ENCODE measurements at regions not wholly inside any gene's neighbourhood (a gene's known extent, or its start where the extent isn't known, plus 50 kb on each side); places are given as distances from the start of the nearest gene placed in this dataset.
A peak's percentile ranks its signal among the peaks of the same experiment; 100 is the strongest.

- Histone ChIP-seq H3K27ac (ENCODE audit: extremely low read depth, low read depth, low read length) (no peak overlapping the region), H3K4me1 (ENCODE audit: control insufficient read depth, insufficient read depth, low read length) (no peaks in the 10 kb centered on the region), H3K4me3 (ENCODE audit: low read depth, low read length) (no peak overlapping the region), H3K9me3 (ENCODE audit: control insufficient read depth, insufficient read depth, low read depth, low read length) (no peaks in the 10 kb centered on the region), H3K36me3 (ENCODE audit: control insufficient read depth in 2 of 2, insufficient read depth in 1 of 2, low read length in 2 of 2) (no peaks in the 10 kb centered on the region; a peak in 1 of 3 replicates)
- ChIA-PET CTCF (interaction anchor here (0.6 kb wide), 1 partner anchor 80 kb away, joined by 3 read pairs; no protein-coding TSS in a partner anchor), POLR2A (no interaction called here)
- TF ChIP-seq SP7 (tag by site-specific recombination; IDR thresholded peaks at IDR 0.05) (no peak), YY2 (tag by site-specific recombination; IDR thresholded peaks at IDR 0.05) (no peak), ATF2 (tag by site-specific recombination; IDR thresholded peaks at IDR 0.05; ENCODE audit: low read depth) (0 out of 2 replicates have a peak, but pooled peaks have one; percentile 12)
Measured at GRCh38 chr12:107493666-107494065, 191.9 kb upstream of the PWP1 start.

DNA sequence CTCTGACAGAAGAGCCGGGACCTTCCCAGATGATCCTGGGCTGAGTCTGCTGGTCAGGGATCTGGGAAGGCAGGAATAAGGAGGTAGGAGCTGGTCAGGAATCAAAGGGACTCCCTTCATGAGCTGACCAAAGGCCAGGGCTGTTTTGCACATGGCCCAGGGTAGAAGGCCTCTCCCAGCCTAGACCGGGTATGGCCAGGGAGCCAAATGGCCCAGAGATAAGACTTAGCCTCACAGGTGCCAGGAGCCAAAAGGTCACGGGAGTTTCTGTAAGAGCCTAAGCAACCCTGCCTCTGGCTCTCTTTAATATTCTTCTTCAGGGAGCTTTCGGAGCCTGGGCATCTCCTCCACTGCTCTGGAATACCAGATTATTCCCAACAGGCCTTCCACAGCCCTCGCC, 191.3 kb upstream of the PWP1 start:
- Histone ChIP-seq H3K4me1 (ENCODE audit: control insufficient read depth, insufficient read depth, low read length) (no peaks in the 10 kb centered on the region), H3K9me3 (ENCODE audit: control insufficient read depth, insufficient read depth, low read depth, low read length) (no peaks in the 10 kb centered on the region), H3K4me3 (ENCODE audit: low read depth, low read length) (no peak overlapping the region), H3K27ac (ENCODE audit: extremely low read depth, low read depth, low read length) (no peak overlapping the region), H3K36me3 (ENCODE audit: control insufficient read depth in 2 of 2, insufficient read depth in 1 of 2, low read length in 2 of 2) (no peaks in the 10 kb centered on the region; a peak in 1 of 3 replicates)
- ChIA-PET CTCF (interaction anchor here (0.6 kb wide), 1 partner anchor 679 kb away, joined by 3 read pairs; no protein-coding TSS in a partner anchor), POLR2A (no interaction called here)
- no peak for TF ChIP-seq ZNF223 (tag by site-specific recombination; IDR thresholded peaks at IDR 0.05)
- TF ChIP-seq ZNF354C (tag by site-specific recombination; IDR thresholded peaks at IDR 0.05; ENCODE audit: borderline replicate concordance, low read depth): no peak
- no peak for TF ChIP-seq HOXA7 (CRISPR knock-in tag; IDR thresholded peaks at IDR 0.05; ENCODE audit: borderline replicate concordance)
- no peak for TF ChIP-seq ZNF416 (tag by site-specific recombination; IDR thresholded peaks at IDR 0.05)
- no peak for TF ChIP-seq ZBTB7A (tag by site-specific recombination; IDR thresholded peaks at IDR 0.05; ENCODE audit: low read depth)
- TF ChIP-seq SALL2 (tag by site-specific recombination; IDR thresholded peaks at IDR 0.05; ENCODE audit: borderline replicate concordance): no peak
- TF ChIP-seq ZBTB17 (tag by site-specific recombination; IDR thresholded peaks at IDR 0.05): no peak
- no peak for TF ChIP-seq PRDM2 (tag by site-specific recombination; IDR thresholded peaks at IDR 0.05; ENCODE audit: borderline replicate concordance)
- no peak for TF ChIP-seq ZNF175 (tag by site-specific recombination; IDR thresholded peaks at IDR 0.05)
- no peak for TF ChIP-seq KLF16 (tag by site-specific recombination; IDR thresholded peaks at IDR 0.05)
- TF ChIP-seq OSR2 (tag by site-specific recombination; IDR thresholded peaks at IDR 0.05): no peak
- no peak for TF ChIP-seq ZNF2 (tag by site-specific recombination; IDR thresholded peaks at IDR 0.05)
- no peak for TF ChIP-seq ZNF488 (tag by site-specific recombination; IDR thresholded peaks at IDR 0.05)
- no peak for TF ChIP-seq ZBTB48 (tag by site-specific recombination; IDR thresholded peaks at IDR 0.05)
- TF ChIP-seq, protein P1, sequence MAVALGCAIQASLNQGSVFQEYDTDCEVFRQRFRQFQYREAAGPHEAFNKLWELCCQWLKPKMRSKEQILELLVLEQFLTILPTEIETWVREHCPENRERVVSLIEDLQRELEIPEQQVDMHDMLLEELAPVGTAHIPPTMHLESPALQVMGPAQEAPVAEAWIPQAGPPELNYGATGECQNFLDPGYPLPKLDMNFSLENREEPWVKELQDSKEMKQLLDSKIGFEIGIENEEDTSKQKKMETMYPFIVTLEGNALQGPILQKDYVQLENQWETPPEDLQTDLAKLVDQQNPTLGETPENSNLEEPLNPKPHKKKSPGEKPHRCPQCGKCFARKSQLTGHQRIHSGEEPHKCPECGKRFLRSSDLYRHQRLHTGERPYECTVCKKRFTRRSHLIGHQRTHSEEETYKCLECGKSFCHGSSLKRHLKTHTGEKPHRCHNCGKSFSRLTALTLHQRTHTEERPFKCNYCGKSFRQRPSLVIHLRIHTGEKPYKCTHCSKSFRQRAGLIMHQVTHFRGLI (tag by site-specific recombination; IDR thresholded peaks at IDR 0.05): no peak
- no peak for TF ChIP-seq ZNF341 (tag by site-specific recombination; IDR thresholded peaks at IDR 0.05; ENCODE audit: low read depth)
- TF ChIP-seq, protein P2, sequence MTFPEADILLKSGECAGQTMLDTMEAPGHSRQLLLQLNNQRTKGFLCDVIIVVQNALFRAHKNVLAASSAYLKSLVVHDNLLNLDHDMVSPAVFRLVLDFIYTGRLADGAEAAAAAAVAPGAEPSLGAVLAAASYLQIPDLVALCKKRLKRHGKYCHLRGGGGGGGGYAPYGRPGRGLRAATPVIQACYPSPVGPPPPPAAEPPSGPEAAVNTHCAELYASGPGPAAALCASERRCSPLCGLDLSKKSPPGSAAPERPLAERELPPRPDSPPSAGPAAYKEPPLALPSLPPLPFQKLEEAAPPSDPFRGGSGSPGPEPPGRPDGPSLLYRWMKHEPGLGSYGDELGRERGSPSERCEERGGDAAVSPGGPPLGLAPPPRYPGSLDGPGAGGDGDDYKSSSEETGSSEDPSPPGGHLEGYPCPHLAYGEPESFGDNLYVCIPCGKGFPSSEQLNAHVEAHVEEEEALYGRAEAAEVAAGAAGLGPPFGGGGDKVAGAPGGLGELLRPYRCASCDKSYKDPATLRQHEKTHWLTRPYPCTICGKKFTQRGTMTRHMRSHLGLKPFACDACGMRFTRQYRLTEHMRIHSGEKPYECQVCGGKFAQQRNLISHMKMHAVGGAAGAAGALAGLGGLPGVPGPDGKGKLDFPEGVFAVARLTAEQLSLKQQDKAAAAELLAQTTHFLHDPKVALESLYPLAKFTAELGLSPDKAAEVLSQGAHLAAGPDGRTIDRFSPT (tag by site-specific recombination; IDR thresholded peaks at IDR 0.05): no peak
- no peak for TF ChIP-seq ZNF324 (tag by site-specific recombination; IDR thresholded peaks at IDR 0.05)
- no peak for TF ChIP-seq ZNF544 (tag by site-specific recombination; IDR thresholded peaks at IDR 0.05)
- no peak for TF ChIP-seq ZFP3 (tag by site-specific recombination; IDR thresholded peaks at IDR 0.05; ENCODE audit: low read depth)
